ENCODE measurements at regions not wholly inside any gene's neighbourhood (a gene's known extent, or its start where the extent isn't known, plus 50 kb on each side); places are given as distances from the start of the nearest gene placed in this dataset.

- intact Hi-C loops (cut with DNase I): no loop called here
- Histone ChIP-seq H3K4me1 (no peaks in the 10 kb centered on the region), H3K27me3 (no peaks in the 10 kb centered on the region), H3K27ac (no peak overlapping the region), H3K4me3 (no peak overlapping the region), H3K9me3 (no peaks in the 10 kb centered on the region), H3K36me3 (no peaks in the 10 kb centered on the region)
- no peak for ATAC-seq
- no peak for DNase-seq
- no peak for FAIRE-seq
- 47 to 54% methylated on average over 1 of the region's 1 CpG for WGBS, 2 donors
- TF ChIP-seq, protein P1, sequence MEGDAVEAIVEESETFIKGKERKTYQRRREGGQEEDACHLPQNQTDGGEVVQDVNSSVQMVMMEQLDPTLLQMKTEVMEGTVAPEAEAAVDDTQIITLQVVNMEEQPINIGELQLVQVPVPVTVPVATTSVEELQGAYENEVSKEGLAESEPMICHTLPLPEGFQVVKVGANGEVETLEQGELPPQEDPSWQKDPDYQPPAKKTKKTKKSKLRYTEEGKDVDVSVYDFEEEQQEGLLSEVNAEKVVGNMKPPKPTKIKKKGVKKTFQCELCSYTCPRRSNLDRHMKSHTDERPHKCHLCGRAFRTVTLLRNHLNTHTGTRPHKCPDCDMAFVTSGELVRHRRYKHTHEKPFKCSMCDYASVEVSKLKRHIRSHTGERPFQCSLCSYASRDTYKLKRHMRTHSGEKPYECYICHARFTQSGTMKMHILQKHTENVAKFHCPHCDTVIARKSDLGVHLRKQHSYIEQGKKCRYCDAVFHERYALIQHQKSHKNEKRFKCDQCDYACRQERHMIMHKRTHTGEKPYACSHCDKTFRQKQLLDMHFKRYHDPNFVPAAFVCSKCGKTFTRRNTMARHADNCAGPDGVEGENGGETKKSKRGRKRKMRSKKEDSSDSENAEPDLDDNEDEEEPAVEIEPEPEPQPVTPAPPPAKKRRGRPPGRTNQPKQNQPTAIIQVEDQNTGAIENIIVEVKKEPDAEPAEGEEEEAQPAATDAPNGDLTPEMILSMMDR (IDR thresholded peaks at IDR 0.05): no peak
Measured at GRCh38 chr3:178062126-178062525, 474.1 kb upstream of the KCNMB2 start.

DNA sequence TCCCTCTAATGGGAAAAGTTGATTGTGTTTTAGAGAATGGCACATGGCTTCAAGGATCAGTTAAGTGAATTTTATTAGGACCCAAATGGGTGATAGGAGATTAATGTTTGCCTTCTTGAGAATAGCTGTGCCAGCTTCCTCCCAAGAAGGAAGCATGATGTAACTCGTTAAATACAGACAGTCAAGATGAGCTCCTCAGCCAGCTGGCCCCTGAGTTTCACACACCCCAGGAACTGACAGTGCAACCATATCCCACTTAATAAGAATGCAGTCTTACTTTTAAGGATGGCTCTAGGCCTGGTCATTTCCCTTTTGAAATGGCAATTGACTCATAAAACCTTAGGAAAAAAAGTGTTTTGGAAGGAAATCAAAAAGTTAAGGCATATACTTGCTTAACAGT lies 472.8 kb upstream of the KCNMB2 start:
- FAIRE-seq: no peak
- H3K9me3 ChIP-seq: no peaks in the 10 kb centered on the region
- H3K4me3 ChIP-seq: no peak overlapping the region
- TF ChIP-seq, protein P1 (IDR thresholded peaks at IDR 0.05): no peak
- DNase-seq: no peak
- intact Hi-C loops (cut with DNase I): no loop called here
- no peaks in the 10 kb centered on the region for H3K36me3 ChIP-seq
- no peak for ATAC-seq
- H3K27ac ChIP-seq: no peak overlapping the region
- 51 to 65% methylated on average over 1 of the region's 1 CpG for WGBS, 2 donors
- no peaks in the 10 kb centered on the region for H3K4me1 ChIP-seq
- no peaks in the 10 kb centered on the region for H3K27me3 ChIP-seq

DNA sequence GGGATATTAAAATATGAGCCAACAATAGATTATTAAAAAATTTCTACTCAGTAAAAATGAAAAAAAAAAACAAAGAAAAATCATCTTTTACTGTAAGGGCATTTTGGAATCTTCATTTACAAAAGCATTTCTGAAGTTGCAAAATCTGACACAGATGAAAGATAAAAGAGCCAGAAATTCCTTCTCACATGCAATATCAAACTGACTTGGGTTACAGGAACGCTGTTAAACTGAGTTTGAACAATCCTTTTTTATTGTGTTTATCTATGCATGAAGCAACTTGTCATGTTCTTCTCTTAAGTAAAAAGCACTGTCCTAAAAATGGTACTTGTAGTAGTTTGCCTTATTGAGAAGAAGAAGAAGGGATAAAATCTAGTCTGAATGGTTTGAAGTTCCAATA lies 468.5 kb upstream of the KCNMB2 start:
- Histone ChIP-seq H3K27me3 (no peaks in the 10 kb centered on the region), H3K4me3 (no peak overlapping the region), H3K4me1 (no peaks in the 10 kb centered on the region), H3K27ac (no peak overlapping the region), H3K9me3 (no peaks in the 10 kb centered on the region), H3K36me3 (no peaks in the 10 kb centered on the region)
- no peak for FAIRE-seq
- TF ChIP-seq, protein P1 (IDR thresholded peaks at IDR 0.05): no peak
- intact Hi-C loops (cut with DNase I): no loop called here
- WGBS, 2 donors: 63 to 65% methylated on average over 1 of the region's 1 CpG
- no peak for ATAC-seq
- DNase-seq: no peak

GRCh38 chr3:178072391-178073305 lies 463.6 kb upstream of the KCNMB2 start:
- H3K27ac ChIP-seq: no peak overlapping the region
- no peaks in the 10 kb centered on the region for H3K36me3 ChIP-seq
- intact Hi-C loops (cut with DNase I): no loop called here
- FAIRE-seq: peak; percentile 20
- ATAC-seq: peak in 1 of 4 donors; percentile 30
- no peaks in the 10 kb centered on the region for H3K27me3 ChIP-seq
- no peak overlapping the region for H3K4me3 ChIP-seq
- TF ChIP-seq, protein P1 (IDR thresholded peaks at IDR 0.05): no peak
- no peaks in the 10 kb centered on the region for H3K9me3 ChIP-seq
- DNase-seq: no peak
- WGBS, 2 donors: 64 to 73% methylated on average over 7 of the region's 7 CpGs
- no peaks in the 10 kb centered on the region for H3K4me1 ChIP-seq

DNA sequence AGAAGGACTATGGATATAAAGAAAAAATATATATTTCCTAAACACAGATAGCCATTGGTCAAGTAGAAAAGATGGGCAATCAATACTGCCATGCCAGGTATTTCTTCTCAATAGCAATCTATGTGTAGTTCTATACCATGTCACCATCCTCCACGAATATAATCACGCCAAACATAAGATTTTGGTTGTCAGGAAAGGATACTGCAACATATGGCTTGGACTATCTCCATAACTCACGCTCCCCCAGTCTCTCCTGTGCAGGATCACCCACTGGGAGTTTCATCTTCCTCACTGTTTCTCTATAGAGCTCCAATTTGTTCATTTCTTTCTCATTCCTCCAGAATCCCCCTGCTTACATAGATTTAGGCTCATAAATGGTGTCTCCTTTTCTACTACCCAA lies 462.9 kb upstream of the KCNMB2 start:
- intact Hi-C loops (cut with DNase I): no loop called here
- Histone ChIP-seq H3K27me3 (no peaks in the 10 kb centered on the region), H3K4me3 (no peak overlapping the region), H3K9me3 (no peaks in the 10 kb centered on the region), H3K36me3 (no peaks in the 10 kb centered on the region), H3K27ac (no peak overlapping the region), H3K4me1 (no peaks in the 10 kb centered on the region)
- no peak for FAIRE-seq
- DNase-seq: no peak
- TF ChIP-seq, protein P1 (IDR thresholded peaks at IDR 0.05): no peak
- no peak for ATAC-seq
- WGBS, 2 donors: 84 to 86% methylated on average over 3 of the region's 3 CpGs

Data from pancreas (tissue), 10 donors.